Heart right ventricle (tissue), 16 donors: ENCODE measurements at regions not wholly inside any gene's neighbourhood (a gene's known extent, or its start where the extent isn't known, plus 50 kb on each side); places are given as distances from the start of the nearest gene placed in this dataset.

Experiments
- ATAC-seq, 8 donors: fragments of 200-7000 bp; cut with Tn5 transposase; one replicate each; pipeline ENCODE4 v1.9.1; 2020; ENCODE audit warnings: mild to moderate bottlenecking in 8 of 8, moderate library complexity in 8 of 8, moderate number of reproducible peaks in 1 of 8
- DNase-seq, 2 donors: peaks; one replicate each; pipeline ENCODE4 v3.0.0-alpha.2; 2020
- H3K27ac ChIP-seq, 10 donors: fragments of 200-600 bp; sonication (generic) in 2 of 10; one replicate each; pipeline versions ENCODE4 v1.5.0 to v1.8.0; 2020 to 2022; ENCODE audit warnings: mild to moderate bottlenecking in 3 of 10
- H3K27me3 ChIP-seq, 7 donors: fragments of 200-600 bp; one replicate each; pipeline ENCODE4 v1.8.0; 2021 to 2022; ENCODE audit warnings: mild to moderate bottlenecking in 2 of 7
- H3K36me3 ChIP-seq, 9 donors: fragments of 200-600 bp; sonication (generic) in 1 of 9; one replicate each; pipeline versions ENCODE4 v1.5.0 to v1.8.0; 2020 to 2022; ENCODE audit warnings: mild to moderate bottlenecking in 2 of 9
- H3K4me1 ChIP-seq, 9 donors: fragments of 200-600 bp; sonication (generic) in 1 of 9; one replicate each; pipeline versions ENCODE4 v1.5.0 to v1.8.0; 2020 to 2022; ENCODE audit warnings: mild to moderate bottlenecking in 4 of 9
- H3K4me3 ChIP-seq, 10 donors: fragments of 200-600 bp; sonication (generic) in 2 of 10; one replicate each; pipeline versions ENCODE4 v1.5.0 to v1.8.0; 2020 to 2022; ENCODE audit warnings: mild to moderate bottlenecking in 7 of 10, moderate library complexity in 2 of 10
- H3K9me3 ChIP-seq, 11 donors: fragments of 200-600 bp in 10 of 11; sonication (generic) in 2 of 11; one replicate each; pipeline versions ENCODE4 v1.5.0 to v1.8.0; 2013 to 2022; ENCODE audit warnings: mild to moderate bottlenecking in 2 of 11, control low read depth in 1 of 11, moderate library complexity in 1 of 11
- WGBS, 2 donors: extraction: QIAGEN DNeasy Blood & Tissue Kit; methylation state at CpG; one replicate each; pipeline ENCODE4 v1.1.7; 2013; ENCODE audit warnings: inconsistent platforms in 1 of 2; 5-methylcytosine and 5-hydroxymethylcytosine counted together
- intact Hi-C, 10 donors: fragments of 100-400 bp; cut with DNase I; formaldehyde crosslinking; loops; one replicate each; pipeline versions ENCODE4 v1.11.1 to v1.14.2; 2022
- TF ChIP-seq, protein P1 (sequence below), 9 donors: fragments of 200-600 bp; sonication (generic) in 2 of 9; IDR thresholded peaks; one replicate each; pipeline versions ENCODE4 v1.5.0 to v1.8.0; 2021 to 2022; ENCODE audit warnings: antibody characterized with exemption in 9 of 9, mild to moderate bottlenecking in 5 of 9, moderate library complexity in 1 of 9
- donor health status: Arrhythmogenic right ventricular cardiomyopathy.
- donor health status: ischemic (EF 13 %, LVEDD 7.1; RV severe dilation, severe dysfunction).
- donor health status: healthy with polysubstance abuse.
- donor health status: DM: no; HTN: yes; CAD: no.
- donor health status: DM: no; HTN: no; CAD: no.
- donor health status: ischemic (EF 25% LVEDD 6.9; RV normal size, moderate dysfunction).
- donor health status: ischemic (EF 25% LVEDD 5.7; RV mildly dilated, moderate dysfunction).
- donor health status: healthy.
- donor health status: DM: yes; HTN: yes; CAD: no.
- donor health status: Ischemic cardiomyopathy.
- donor health status: ischemic (EF 35%, LVEDD 5.7; RV mildly dilated, moderate dysfunction).
- donor health status: nonischemic (EF 11% LVEDD 7.7; RV severe dilation, severe dysfunction).
- donor health status: DM: yes; HTN: yes; CAD: no.
- donor health status: PGD.
- donor health status: ischemic (EF 29% LVEDD 5.4; RV normal size, mild dysfunction).
- donor health status: nonischemic (EF 23%, LVEDD 6.1; RV moderate dilation, normal function).

DNA sequence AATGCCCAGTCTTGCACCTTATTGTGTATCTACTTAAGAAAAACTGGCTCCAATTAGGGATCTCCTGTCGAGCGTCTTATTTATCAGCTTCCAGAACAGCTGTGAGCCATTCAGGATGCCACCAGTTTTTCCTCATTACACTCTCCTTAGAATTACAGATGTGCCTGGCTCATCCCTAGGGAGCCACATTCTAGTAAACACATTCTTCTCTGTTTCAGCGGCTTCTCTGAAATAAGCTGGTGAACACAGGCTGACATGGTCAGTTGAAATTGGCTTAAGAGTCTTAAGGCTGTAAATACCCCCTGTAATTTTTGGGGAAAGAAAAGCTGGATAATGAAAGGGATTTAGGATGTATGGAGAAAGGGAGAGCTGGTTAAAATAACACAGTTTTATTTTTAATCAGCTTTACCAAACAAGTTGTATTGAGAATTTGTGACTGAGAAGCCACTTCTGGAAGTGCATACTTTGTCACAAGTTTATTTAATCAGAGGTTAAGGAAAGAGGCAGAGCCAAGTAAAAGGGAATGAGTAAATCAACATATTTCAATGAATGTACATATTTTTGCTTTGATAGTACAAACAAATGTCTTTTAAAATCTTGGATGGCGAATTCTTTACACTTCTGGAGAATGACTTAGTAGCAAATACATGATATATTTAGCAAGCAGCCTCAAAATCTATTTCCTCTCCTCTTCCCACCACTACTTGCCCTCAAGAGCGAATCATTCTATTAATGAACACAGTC, 562.0 kb upstream of the GOT2 start:
- 31 to 32% methylated on average over 5 of the region's 5 CpGs for WGBS, 2 donors
- ATAC-seq (no peak), DNase-seq (no peak)
- TF ChIP-seq, protein P1, sequence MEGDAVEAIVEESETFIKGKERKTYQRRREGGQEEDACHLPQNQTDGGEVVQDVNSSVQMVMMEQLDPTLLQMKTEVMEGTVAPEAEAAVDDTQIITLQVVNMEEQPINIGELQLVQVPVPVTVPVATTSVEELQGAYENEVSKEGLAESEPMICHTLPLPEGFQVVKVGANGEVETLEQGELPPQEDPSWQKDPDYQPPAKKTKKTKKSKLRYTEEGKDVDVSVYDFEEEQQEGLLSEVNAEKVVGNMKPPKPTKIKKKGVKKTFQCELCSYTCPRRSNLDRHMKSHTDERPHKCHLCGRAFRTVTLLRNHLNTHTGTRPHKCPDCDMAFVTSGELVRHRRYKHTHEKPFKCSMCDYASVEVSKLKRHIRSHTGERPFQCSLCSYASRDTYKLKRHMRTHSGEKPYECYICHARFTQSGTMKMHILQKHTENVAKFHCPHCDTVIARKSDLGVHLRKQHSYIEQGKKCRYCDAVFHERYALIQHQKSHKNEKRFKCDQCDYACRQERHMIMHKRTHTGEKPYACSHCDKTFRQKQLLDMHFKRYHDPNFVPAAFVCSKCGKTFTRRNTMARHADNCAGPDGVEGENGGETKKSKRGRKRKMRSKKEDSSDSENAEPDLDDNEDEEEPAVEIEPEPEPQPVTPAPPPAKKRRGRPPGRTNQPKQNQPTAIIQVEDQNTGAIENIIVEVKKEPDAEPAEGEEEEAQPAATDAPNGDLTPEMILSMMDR (IDR thresholded peaks at IDR 0.05) = no peak
- intact Hi-C loops = no loop called here
- Histone ChIP-seq H3K9me3 (no peaks in the 10 kb centered on the region), H3K27ac (no peak overlapping the region), H3K27me3 (no peaks in the 10 kb centered on the region), H3K4me3 (no peak overlapping the region), H3K4me1 (peaks cover 0 to 8% (median 0%) of the 10 kb centered on the region in 9 donors), H3K36me3 (no peaks in the 10 kb centered on the region)

DNA sequence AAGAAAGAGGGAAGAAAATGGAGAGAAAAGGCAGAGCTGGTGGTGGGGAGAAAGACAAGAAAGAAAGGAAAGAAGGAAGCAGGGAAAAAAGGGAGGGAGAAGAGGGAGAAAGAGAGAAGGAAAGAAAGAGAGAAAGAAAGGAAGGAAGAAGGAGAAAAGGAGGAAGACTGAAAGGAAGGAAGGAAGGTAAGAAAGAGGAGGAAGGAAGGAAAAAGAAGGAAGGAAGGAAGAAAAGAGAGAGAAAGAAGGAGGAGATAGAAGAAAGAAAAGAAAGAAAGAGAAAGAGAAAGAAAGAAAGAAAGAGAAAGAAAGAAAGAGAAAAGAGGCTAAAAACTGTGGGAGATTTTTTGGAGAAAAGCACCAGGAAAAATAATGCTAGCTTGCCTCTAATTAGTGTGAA, 561.4 kb upstream of the GOT2 start:
- Histone ChIP-seq H3K4me3 (no peak overlapping the region), H3K9me3 (no peaks in the 10 kb centered on the region), H3K4me1 (peaks cover 0 to 8% (median 0%) of the 10 kb centered on the region in 9 donors), H3K36me3 (no peaks in the 10 kb centered on the region), H3K27ac (no peak overlapping the region), H3K27me3 (no peaks in the 10 kb centered on the region)
- TF ChIP-seq, protein P1 (IDR thresholded peaks at IDR 0.05) = no peak
- intact Hi-C loops = no loop called here
- DNase-seq (no peak), ATAC-seq (no peak)

DNA sequence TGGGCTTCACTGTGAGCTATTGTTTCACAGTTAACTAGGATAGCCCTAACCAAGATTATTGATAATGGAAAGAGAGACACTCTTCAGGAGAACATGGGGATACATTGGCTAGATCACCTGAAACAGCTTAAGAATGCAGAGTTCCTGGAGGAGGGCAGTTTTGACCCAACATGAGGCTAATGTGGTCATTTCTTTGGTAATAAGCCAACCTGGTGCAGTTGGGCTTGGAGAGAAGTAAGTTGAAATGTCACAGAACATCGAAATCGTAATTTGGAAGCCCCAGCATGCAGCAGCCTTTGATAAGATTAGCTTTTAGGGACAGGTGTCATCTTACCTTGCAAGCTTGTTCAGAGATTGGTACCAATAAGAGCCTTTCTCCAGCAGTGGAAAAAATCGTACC, 556.6 kb upstream of the GOT2 start:
- Histone ChIP-seq H3K36me3 (no peaks in the 10 kb centered on the region), H3K27me3 (no peaks in the 10 kb centered on the region), H3K4me3 (no peak overlapping the region), H3K4me1 (peaks cover 0 to 7% (median 0%) of the 10 kb centered on the region in 9 donors), H3K27ac (no peak overlapping the region), H3K9me3 (peaks cover 0 to 7% (median 0%) of the 10 kb centered on the region in 11 donors)
- ATAC-seq (no peak), DNase-seq (no peak)
- TF ChIP-seq, protein P1 (IDR thresholded peaks at IDR 0.05) = no peak
- intact Hi-C loops = no loop called here
- whole genome bisulfite sequencing, 2 donors = 76 to 77% methylated on average over 3 of the region's 3 CpGs

DNA sequence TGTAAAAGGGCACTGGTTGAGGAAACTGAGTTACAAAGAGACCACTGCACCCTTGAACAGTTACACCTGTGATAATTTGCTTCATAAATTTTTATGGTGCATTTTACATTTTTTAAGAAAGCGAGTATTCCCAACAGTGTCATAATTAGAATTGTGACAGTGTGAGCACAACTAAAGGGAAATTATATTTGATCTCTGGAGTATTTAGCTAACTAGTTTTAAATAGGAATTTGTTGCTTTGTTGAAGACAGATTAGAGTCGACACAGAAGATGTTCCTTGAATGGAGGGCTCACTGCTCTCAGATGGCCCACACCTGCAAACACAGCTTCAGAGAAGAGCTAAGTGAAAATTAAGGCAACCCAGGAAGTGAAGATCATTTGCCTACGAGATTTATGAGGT, 555.0 kb upstream of the GOT2 start:
- H3K4me1 ChIP-seq = no peaks in the 10 kb centered on the region
- H3K36me3 ChIP-seq = no peaks in the 10 kb centered on the region
- H3K4me3 ChIP-seq = no peak overlapping the region
- H3K9me3 ChIP-seq = peaks cover 0 to 23% (median 4%) of the 10 kb centered on the region in 11 donors
- TF ChIP-seq, protein P1 (IDR thresholded peaks at IDR 0.05) = no peak
- DNase-seq (no peak), ATAC-seq (no peak)
- no peak overlapping the region for H3K27ac ChIP-seq
- intact Hi-C loops = no loop called here
- 76 to 78% methylated on average over 3 of the region's 3 CpGs for WGBS, 2 donors
- no peaks in the 10 kb centered on the region for H3K27me3 ChIP-seq
